ENCODE measurements at regions not wholly inside any gene's neighbourhood (a gene's known extent, or its start where the extent isn't known, plus 50 kb on each side); places are given as distances from the start of the nearest gene placed in this dataset.

DNA sequence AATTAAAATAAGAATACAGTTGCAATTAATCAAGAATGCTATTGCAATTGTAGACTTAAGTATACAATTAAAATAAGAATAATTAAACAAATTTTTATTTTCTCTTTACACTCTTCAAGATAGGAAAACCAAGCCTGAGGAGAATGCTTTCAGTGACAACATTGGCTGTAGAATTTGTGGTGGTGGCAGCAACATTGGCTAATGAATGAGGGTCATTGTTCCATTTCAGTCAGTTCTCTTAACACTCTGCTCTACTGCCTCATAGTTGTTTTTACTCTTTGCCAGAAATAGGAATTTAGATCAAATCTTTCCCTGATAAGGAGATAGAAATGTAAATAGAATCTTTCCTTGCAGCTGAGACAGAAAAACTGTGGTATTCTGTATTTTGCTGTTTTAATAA lies 391.6 kb downstream of the PCDH20 start:
- no peak for DNase-seq (ENCODE audit: extremely low read depth, insufficient read length)
- no peaks in the 10 kb centered on the region for H3K36me3 ChIP-seq (ENCODE audit: control insufficient read depth, insufficient read depth, low read length)
- no peaks in the 10 kb centered on the region for H3K27me3 ChIP-seq (replicated peaks; ENCODE audit: control insufficient read depth, insufficient read depth, low read length)
- H3K4me3 ChIP-seq (replicated peaks; ENCODE audit: low read depth, low read length), result no peak overlapping the region
- TF ChIP-seq, protein P1, sequence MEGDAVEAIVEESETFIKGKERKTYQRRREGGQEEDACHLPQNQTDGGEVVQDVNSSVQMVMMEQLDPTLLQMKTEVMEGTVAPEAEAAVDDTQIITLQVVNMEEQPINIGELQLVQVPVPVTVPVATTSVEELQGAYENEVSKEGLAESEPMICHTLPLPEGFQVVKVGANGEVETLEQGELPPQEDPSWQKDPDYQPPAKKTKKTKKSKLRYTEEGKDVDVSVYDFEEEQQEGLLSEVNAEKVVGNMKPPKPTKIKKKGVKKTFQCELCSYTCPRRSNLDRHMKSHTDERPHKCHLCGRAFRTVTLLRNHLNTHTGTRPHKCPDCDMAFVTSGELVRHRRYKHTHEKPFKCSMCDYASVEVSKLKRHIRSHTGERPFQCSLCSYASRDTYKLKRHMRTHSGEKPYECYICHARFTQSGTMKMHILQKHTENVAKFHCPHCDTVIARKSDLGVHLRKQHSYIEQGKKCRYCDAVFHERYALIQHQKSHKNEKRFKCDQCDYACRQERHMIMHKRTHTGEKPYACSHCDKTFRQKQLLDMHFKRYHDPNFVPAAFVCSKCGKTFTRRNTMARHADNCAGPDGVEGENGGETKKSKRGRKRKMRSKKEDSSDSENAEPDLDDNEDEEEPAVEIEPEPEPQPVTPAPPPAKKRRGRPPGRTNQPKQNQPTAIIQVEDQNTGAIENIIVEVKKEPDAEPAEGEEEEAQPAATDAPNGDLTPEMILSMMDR (IDR thresholded peaks at IDR 0.05; ENCODE audit: insufficient read depth, low read length, poor library complexity, severe bottlenecking), result no peak

DNA sequence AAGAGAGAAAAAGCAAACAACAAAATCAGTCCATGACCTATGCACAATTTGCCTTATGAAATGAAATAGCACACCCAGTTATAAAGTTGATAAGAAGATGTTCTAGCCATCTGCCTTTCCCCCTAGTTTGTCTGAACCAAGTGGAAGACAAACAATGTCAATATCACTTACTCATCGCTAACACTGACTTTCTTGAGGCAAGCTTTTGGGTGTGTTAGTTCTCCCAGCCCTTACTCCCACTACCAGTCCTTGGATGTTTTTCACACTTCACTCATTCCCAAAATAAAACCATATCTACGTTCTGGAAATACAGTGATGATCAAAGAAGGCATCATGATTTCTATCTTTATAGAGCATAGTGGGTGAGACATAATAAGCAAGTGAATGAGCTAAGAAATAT lies 393.8 kb downstream of the PCDH20 start:
- Histone ChIP-seq H3K36me3 (ENCODE audit: control insufficient read depth, insufficient read depth, low read length) (no peaks in the 10 kb centered on the region), H3K4me3 (replicated peaks; ENCODE audit: low read depth, low read length) (no peak overlapping the region), H3K27me3 (replicated peaks; ENCODE audit: control insufficient read depth, insufficient read depth, low read length) (no peaks in the 10 kb centered on the region)
- TF ChIP-seq, protein P1 (IDR thresholded peaks at IDR 0.05; ENCODE audit: insufficient read depth, low read length, poor library complexity, severe bottlenecking), result no peak
- DNase-seq (ENCODE audit: extremely low read depth, insufficient read length), result no peak

- DNase-seq (ENCODE audit: extremely low read depth, insufficient read length), result no peak
- Histone ChIP-seq H3K4me3 (replicated peaks; ENCODE audit: low read depth, low read length) (no peak overlapping the region), H3K36me3 (ENCODE audit: control insufficient read depth, insufficient read depth, low read length) (no peaks in the 10 kb centered on the region), H3K27me3 (replicated peaks; ENCODE audit: control insufficient read depth, insufficient read depth, low read length) (no peaks in the 10 kb centered on the region)
- TF ChIP-seq, protein P1 (IDR thresholded peaks at IDR 0.05; ENCODE audit: insufficient read depth, low read length, poor library complexity, severe bottlenecking), result no peak
Measured at GRCh38 chr13:61013796-61014195, 401.9 kb downstream of the PCDH20 start.

DNA sequence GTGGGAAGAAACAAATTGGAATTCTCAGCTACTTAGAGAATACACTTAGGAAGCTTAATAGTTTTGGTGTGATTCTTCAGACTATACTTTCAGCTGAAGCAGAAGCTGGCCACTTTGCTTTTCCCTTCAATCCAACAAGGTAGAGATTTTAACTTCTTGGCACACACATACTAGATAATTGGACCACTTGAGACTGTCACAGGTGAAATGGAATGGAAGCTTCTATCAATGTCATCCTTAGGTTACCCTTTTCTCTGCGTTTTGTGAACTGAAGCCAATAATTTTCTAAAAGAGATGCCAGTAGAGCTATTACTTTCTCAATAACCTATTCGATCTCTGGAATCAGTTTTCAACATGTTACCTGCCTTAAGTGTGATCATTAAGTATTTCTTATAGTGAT lies 405.3 kb downstream of the PCDH20 start:
- TF ChIP-seq, protein P1 (IDR thresholded peaks at IDR 0.05; ENCODE audit: insufficient read depth, low read length, poor library complexity, severe bottlenecking), result no peak
- Histone ChIP-seq H3K27me3 (replicated peaks; ENCODE audit: control insufficient read depth, insufficient read depth, low read length) (no peaks in the 10 kb centered on the region), H3K36me3 (ENCODE audit: control insufficient read depth, insufficient read depth, low read length) (no peaks in the 10 kb centered on the region), H3K4me3 (replicated peaks; ENCODE audit: low read depth, low read length) (no peak overlapping the region)
- DNase-seq (ENCODE audit: extremely low read depth, insufficient read length), result no peak

GRCh38 chr13:61002686-61003085 lies 413.0 kb downstream of the PCDH20 start:
- DNase-seq (ENCODE audit: extremely low read depth, insufficient read length), result no peak
- no peaks in the 10 kb centered on the region for H3K27me3 ChIP-seq (replicated peaks; ENCODE audit: control insufficient read depth, insufficient read depth, low read length)
- H3K4me3 ChIP-seq (replicated peaks; ENCODE audit: low read depth, low read length), result no peak overlapping the region
- H3K36me3 ChIP-seq (ENCODE audit: control insufficient read depth, insufficient read depth, low read length), result no peaks in the 10 kb centered on the region
- TF ChIP-seq, protein P1 (IDR thresholded peaks at IDR 0.05; ENCODE audit: insufficient read depth, low read length, poor library complexity, severe bottlenecking), result no peak

DNA sequence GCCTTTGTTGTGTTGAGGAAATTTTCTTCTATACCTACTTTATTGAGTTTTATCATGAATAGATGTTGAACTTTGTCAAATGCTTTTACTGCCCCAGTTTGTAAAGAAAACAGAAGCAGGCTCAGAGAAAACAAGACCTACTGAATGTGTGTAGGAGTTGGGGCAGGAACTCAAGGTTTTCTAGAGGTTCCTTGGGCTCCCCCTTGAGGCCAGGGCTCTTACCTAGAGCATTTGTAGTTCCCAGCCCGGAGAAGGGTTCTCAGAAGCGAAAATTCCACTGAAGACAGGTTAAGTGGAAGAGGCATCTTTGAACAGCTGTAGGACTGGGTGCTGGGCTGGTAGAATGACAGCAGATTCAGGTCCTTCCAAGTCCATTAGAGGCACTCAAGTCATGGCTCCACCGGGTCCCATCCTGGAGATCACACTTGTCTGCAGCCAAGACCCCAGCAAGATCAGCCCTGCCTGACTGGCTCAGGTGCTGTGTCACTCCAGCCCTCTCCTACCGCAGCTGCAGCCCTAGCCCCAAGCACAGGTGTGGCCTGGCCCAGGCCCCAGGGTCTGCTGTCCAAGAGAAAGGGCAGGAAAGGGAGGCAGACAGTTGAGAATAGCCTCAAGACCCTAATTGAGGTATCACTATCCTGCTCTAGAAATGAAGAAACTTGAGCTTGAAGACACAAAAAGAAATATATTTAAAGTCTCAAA lies 425.5 kb downstream of the PCDH20 start:
- Histone ChIP-seq H3K36me3 (ENCODE audit: control insufficient read depth, insufficient read depth, low read length) (no peaks in the 10 kb centered on the region), H3K4me3 (replicated peaks; ENCODE audit: low read depth, low read length) (no peak overlapping the region), H3K27me3 (replicated peaks; ENCODE audit: control insufficient read depth, insufficient read depth, low read length) (no peaks in the 10 kb centered on the region)
- no peak for DNase-seq (ENCODE audit: extremely low read depth, insufficient read length)
- TF ChIP-seq, protein P1 (IDR thresholded peaks at IDR 0.05; ENCODE audit: insufficient read depth, low read length, poor library complexity, severe bottlenecking), result peak; percentile 21
